Common myeloid progenitor, CD34-positive (primary cell): ENCODE measurements at regions not wholly inside any gene's neighbourhood (a gene's known extent, or its start where the extent isn't known, plus 50 kb on each side); places are given as distances from the start of the nearest gene placed in this dataset.

ENCODE experiments used
- CTCF ChIA-PET: fragments of 350-600 bp; sonication (Branson Sonifier 250); formaldehyde crosslinking; loops from one replicate; lab custom pipeline; 2021; ENCODE audit warnings: antibody characterized with exemption; lab: Charles Lee
- POLR2A ChIA-PET: fragments of 350-600 bp; sonication (Branson Sonifier 250); formaldehyde crosslinking; loops from one replicate; lab custom pipeline; 2021; ENCODE audit warnings: antibody characterized with exemption; lab: Charles Lee
- DNase-seq, 3 donors: peaks; one replicate each; pipeline versions ENCODE4 v3.0.0 to v3.0.0-alpha.2; 2013
- H3K27ac ChIP-seq, 2 experiments: 1 replicate in 1 of 2; 2 replicates in 1 of 2; pipeline ENCODE4 v1.7.0; 2013; ENCODE audit warnings: inconsistent platforms in 2 of 2, low read length in 2 of 2, mild to moderate bottlenecking in 2 of 2, low read depth in 1 of 2, moderate library complexity in 1 of 2; ENCODE audit not compliant: severe bottlenecking in 2 of 2, insufficient read depth in 1 of 2, poor library complexity in 1 of 2
- H3K27me3 ChIP-seq, 5 experiments: replicated peaks in 2 of 5; 1 replicate in 3 of 5; 2 replicates in 2 of 5; pipeline versions ENCODE4 v1.6.1 to v1.7.0; 2013; ENCODE audit warnings: low read length in 4 of 5, mild to moderate bottlenecking in 2 of 5, moderate library complexity in 2 of 5, inconsistent platforms in 1 of 5; ENCODE audit not compliant: insufficient read depth in 5 of 5, control insufficient read depth in 4 of 5
- H3K36me3 ChIP-seq, 4 experiments: 1 replicate in 2 of 4; 2 replicates in 2 of 4; pipeline versions ENCODE4 v1.6.1 to v1.7.0; 2013; ENCODE audit warnings: low read length in 3 of 4, control low read depth in 1 of 4, mild to moderate bottlenecking in 1 of 4; ENCODE audit not compliant: control insufficient read depth in 4 of 4, insufficient read depth in 4 of 4
- H3K4me1 ChIP-seq, 4 experiments: 1 replicate in 3 of 4; 2 replicates in 1 of 4; pipeline versions ENCODE4 v1.6.1 to v1.7.1; 2013; ENCODE audit warnings: low read length in 3 of 4, mild to moderate bottlenecking in 3 of 4, control low read depth in 1 of 4, inconsistent platforms in 1 of 4, moderate library complexity in 1 of 4; ENCODE audit not compliant: control insufficient read depth in 4 of 4, insufficient read depth in 4 of 4; ENCODE audit errors: control extremely low read depth in 1 of 4
- H3K4me3 ChIP-seq, 7 experiments: 1 replicate in 4 of 7; 2 replicates in 3 of 7; pipeline versions ENCODE4 v1.5.1 to v1.7.0; 2013; ENCODE audit warnings: mild to moderate bottlenecking in 7 of 7, low read length in 6 of 7, moderate library complexity in 6 of 7, inconsistent platforms in 2 of 7, low read depth in 2 of 7, control low read depth in 1 of 7; ENCODE audit not compliant: insufficient read depth in 4 of 7, control insufficient read depth in 1 of 7; ENCODE audit errors: extremely low read depth in 1 of 7
- H3K9me3 ChIP-seq, 5 experiments: 1 replicate in 4 of 5; 2 replicates in 1 of 5; pipeline versions ENCODE4 v1.6.1 to v1.7.1; 2013; ENCODE audit warnings: low read length in 4 of 5, mild to moderate bottlenecking in 2 of 5, inconsistent platforms in 1 of 5, low read depth in 1 of 5, moderate library complexity in 1 of 5; ENCODE audit not compliant: control insufficient read depth in 4 of 5, insufficient read depth in 2 of 5; ENCODE audit errors: control extremely low read depth in 1 of 5
- WGBS: methylation state at CpG from one replicate; pipeline ENCODE4 v1.1.5; 2013; ENCODE audit not compliant: insufficient coverage; 5-methylcytosine and 5-hydroxymethylcytosine counted together

GRCh38 chr19:31501427-31502195 lies 152.4 kb upstream of the TSHZ3 start:
- no peaks in the 10 kb centered on the region for H3K36me3 ChIP-seq
- CTCF ChIA-PET: interaction anchor here (1.2 kb wide), 1 partner anchor 10 kb away, joined by 6 read pairs; no protein-coding TSS in a partner anchor
- no peak overlapping the region for H3K4me3 ChIP-seq
- no CpG with 5 or more reads among the region's 4 CpGs for WGBS
- no peaks in the 10 kb centered on the region for H3K9me3 ChIP-seq
- DNase-seq: no peak
- POLR2A ChIA-PET: no interaction called here
- peaks cover 0 to 23% (median 12%) of the 10 kb centered on the region in 4 experiments for H3K4me1 ChIP-seq
- no peaks in the 10 kb centered on the region for H3K27me3 ChIP-seq
- no peak overlapping the region for H3K27ac ChIP-seq

GRCh38 chr19:31502536-31503170 lies 153.4 kb upstream of the TSHZ3 start:
- DNase-seq: no peak
- no peak overlapping the region for H3K4me3 ChIP-seq
- no peaks in the 10 kb centered on the region for H3K36me3 ChIP-seq
- CTCF ChIA-PET: no interaction called here
- peaks cover 0 to 1% (median 0%) of the 10 kb centered on the region in 5 experiments for H3K27me3 ChIP-seq
- POLR2A ChIA-PET: no interaction called here
- H3K27ac ChIP-seq: no peak overlapping the region
- no peaks in the 10 kb centered on the region for H3K9me3 ChIP-seq
- WGBS: 97% methylated on average over 15 of the region's 17 CpGs
- peaks cover 0 to 27% (median 12%) of the 10 kb centered on the region in 4 experiments for H3K4me1 ChIP-seq

- DNase-seq: no peak
- no peak overlapping the region for H3K4me3 ChIP-seq
- ChIA-PET POLR2A (no interaction called here), CTCF (no interaction called here)
- 88% methylated on average over 6 of the region's 9 CpGs for WGBS
- H3K36me3 ChIP-seq: no peaks in the 10 kb centered on the region
- H3K27me3 ChIP-seq: peaks cover 0 to 1% (median 0%) of the 10 kb centered on the region in 5 experiments
- H3K27ac ChIP-seq: no peak overlapping the region
- no peaks in the 10 kb centered on the region for H3K9me3 ChIP-seq
- peaks cover 0 to 27% (median 12%) of the 10 kb centered on the region in 4 experiments for H3K4me1 ChIP-seq
These were observed 154.0 kb upstream of the TSHZ3 start for GRCh38 chr19:31503211-31503610.

- Histone ChIP-seq H3K9me3 (no peaks in the 10 kb centered on the region), H3K27me3 (peaks cover 0 to 1% (median 0%) of the 10 kb centered on the region in 5 experiments), H3K4me3 (no peak overlapping the region), H3K36me3 (no peaks in the 10 kb centered on the region), H3K27ac (no peak overlapping the region), H3K4me1 (peaks cover 0 to 25% (median 12%) of the 10 kb centered on the region in 4 experiments)
- whole genome bisulfite sequencing: 100% methylated on average over 1 of the region's 2 CpGs
- DNase-seq: no peak
- CTCF ChIA-PET: no interaction called here
- POLR2A ChIA-PET: no interaction called here
These were observed 155.0 kb upstream of the TSHZ3 start for GRCh38 chr19:31504221-31504620.

GRCh38 chr19:31505596-31505910 lies 156.3 kb upstream of the TSHZ3 start:
- Histone ChIP-seq H3K27ac (no peak overlapping the region), H3K27me3 (peaks cover 0 to 1% (median 0%) of the 10 kb centered on the region in 5 experiments), H3K4me1 (peaks cover 0 to 12% (median 2%) of the 10 kb centered on the region in 4 experiments), H3K9me3 (no peaks in the 10 kb centered on the region), H3K4me3 (no peak overlapping the region), H3K36me3 (no peaks in the 10 kb centered on the region)
- WGBS: 94% methylated on average over 6 of the region's 6 CpGs
- CTCF ChIA-PET: no interaction called here
- POLR2A ChIA-PET: no interaction called here
- no peak for DNase-seq

- WGBS: 94% methylated on average over 6 of the region's 8 CpGs
- Histone ChIP-seq H3K27me3 (peaks cover 0 to 1% (median 0%) of the 10 kb centered on the region in 5 experiments), H3K4me3 (no peak overlapping the region), H3K4me1 (peaks cover 0 to 6% (median under 1%) of the 10 kb centered on the region in 4 experiments), H3K36me3 (no peaks in the 10 kb centered on the region), H3K9me3 (no peaks in the 10 kb centered on the region), H3K27ac (no peak overlapping the region)
- ChIA-PET POLR2A (no interaction called here), CTCF (no interaction called here)
- no peak for DNase-seq
These were observed 156.9 kb upstream of the TSHZ3 start for GRCh38 chr19:31506102-31506501.

GRCh38 chr19:31510635-31511034 lies 161.4 kb upstream of the TSHZ3 start:
- Histone ChIP-seq H3K4me3 (no peak overlapping the region), H3K36me3 (no peaks in the 10 kb centered on the region), H3K27me3 (peaks cover 0 to 6% (median 0%) of the 10 kb centered on the region in 5 experiments), H3K4me1 (peaks cover 0 to 4% (median under 1%) of the 10 kb centered on the region in 4 experiments), H3K9me3 (no peaks in the 10 kb centered on the region), H3K27ac (no peak overlapping the region)
- DNase-seq: no peak
- ChIA-PET POLR2A (interaction anchor here (0.6 kb wide), 1 partner anchor 13 kb away, joined by 3 read pairs; no protein-coding TSS in a partner anchor), CTCF (no interaction called here)
- WGBS: 83% methylated on average over 7 of the region's 10 CpGs
